Gastrocnemius medialis (tissue), 4 donors: ENCODE measurements at regions not wholly inside any gene's neighbourhood (a gene's known extent, or its start where the extent isn't known, plus 50 kb on each side); places are given as distances from the start of the nearest gene placed in this dataset.

Experiments used
- ATAC-seq, 2 donors: fragments of 150-250 bp; one replicate each; pipeline ENCODE4 v1.9.1; 2016
- DNase-seq, 2 donors: peaks; one replicate each; pipeline ENCODE4 v3.0.0-alpha.2; 2019
- H3K27ac ChIP-seq, 4 donors: fragments of 200-600 bp; sonication (generic); 1 replicate in 1 of 4; 2 replicates in 3 of 4; pipeline ENCODE4 v1.5.1; 2016 to 2018; ENCODE audit warnings: mild to moderate bottlenecking in 2 of 4, moderate library complexity in 1 of 4
- H3K27me3 ChIP-seq, 3 donors: fragments of 200-600 bp; sonication (generic) in 2 of 3; 1 replicate in 1 of 3; 2 replicates in 2 of 3; pipeline versions ENCODE4 v1.5.1 to v1.6.0; 2016 to 2019; ENCODE audit warnings: mild to moderate bottlenecking in 1 of 3, moderate library complexity in 1 of 3
- H3K36me3 ChIP-seq, 2 donors: fragments of 200-600 bp; sonication (generic) in 1 of 2; one replicate each; pipeline ENCODE4 v1.5.1; 2017 to 2018
- H3K4me1 ChIP-seq, 2 donors: fragments of 200-600 bp; sonication (generic) in 1 of 2; one replicate each; pipeline ENCODE4 v1.5.1; 2016 to 2017; ENCODE audit warnings: mild to moderate bottlenecking in 2 of 2
- H3K4me3 ChIP-seq, 4 donors: fragments of 200-600 bp; sonication (generic) in 3 of 4; 1 replicate in 1 of 4; 2 replicates in 3 of 4; pipeline ENCODE4 v1.5.1; 2016 to 2019; ENCODE audit warnings: mild to moderate bottlenecking in 2 of 4
- H3K9me3 ChIP-seq, 3 donors: fragments of 200-600 bp; sonication (generic) in 2 of 3; 1 replicate in 1 of 3; 2 replicates in 2 of 3; pipeline ENCODE4 v1.5.1; 2016 to 2019
- POLR2A ChIP-seq, 2 donors: fragments of 450-650 bp; IDR thresholded peaks; one replicate each; pipeline ENCODE4 v1.6.1; 2017; ENCODE audit warnings: antibody characterized with exemption in 2 of 2, mild to moderate bottlenecking in 2 of 2, moderate library complexity in 2 of 2
- in situ Hi-C, 4 donors: fragments of 200-750 bp; cut with MboI; loops; one replicate each; pipeline versions ENCODE4 v1.15.0 to v1.8.0; 2017; ENCODE audit warnings: low sequenced_read_pairs in 4 of 4
- intact Hi-C: fragments of 100-400 bp; cut with DNase I; formaldehyde crosslinking; loops from one replicate; pipeline ENCODE4 v1.15.1; 2023; ENCODE audit warnings: low total_unique reads
- TF ChIP-seq, protein P1 (sequence below), 5 experiments: fragments of 450-650 bp in 3 of 5; fragments of 200-600 bp in 2 of 5; sonication (generic) in 2 of 5; IDR thresholded peaks in 4 of 5; conservative IDR thresholded peaks in 1 of 5; 1 replicate in 4 of 5; 2 replicates in 1 of 5; pipeline ENCODE4 v1.5.1; 2016 to 2019; ENCODE audit warnings: antibody characterized with exemption in 5 of 5, mild to moderate bottlenecking in 3 of 5, moderate library complexity in 3 of 5

DNA sequence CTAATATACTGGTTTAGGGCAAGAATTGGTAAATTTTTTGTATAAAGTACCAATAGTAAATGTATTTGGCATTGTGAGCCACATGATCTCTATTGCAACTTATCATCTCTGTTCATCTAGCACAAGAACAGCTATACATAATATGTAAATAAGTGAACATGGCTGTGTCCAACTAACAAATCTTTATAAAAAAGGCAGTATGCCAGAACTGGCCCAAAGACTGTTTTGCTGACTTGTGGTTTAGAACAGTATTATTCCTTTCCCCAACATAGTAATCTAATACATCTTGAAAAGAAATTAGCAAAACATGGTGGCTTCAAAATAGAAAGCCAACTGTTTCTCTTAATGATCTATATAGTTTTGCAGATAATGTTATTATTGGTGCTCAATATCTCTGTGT lies 441.4 kb upstream of the CELF4 start:
- no peak for TF ChIP-seq POLR2A (IDR thresholded peaks at IDR 0.05)
- TF ChIP-seq, protein P1, sequence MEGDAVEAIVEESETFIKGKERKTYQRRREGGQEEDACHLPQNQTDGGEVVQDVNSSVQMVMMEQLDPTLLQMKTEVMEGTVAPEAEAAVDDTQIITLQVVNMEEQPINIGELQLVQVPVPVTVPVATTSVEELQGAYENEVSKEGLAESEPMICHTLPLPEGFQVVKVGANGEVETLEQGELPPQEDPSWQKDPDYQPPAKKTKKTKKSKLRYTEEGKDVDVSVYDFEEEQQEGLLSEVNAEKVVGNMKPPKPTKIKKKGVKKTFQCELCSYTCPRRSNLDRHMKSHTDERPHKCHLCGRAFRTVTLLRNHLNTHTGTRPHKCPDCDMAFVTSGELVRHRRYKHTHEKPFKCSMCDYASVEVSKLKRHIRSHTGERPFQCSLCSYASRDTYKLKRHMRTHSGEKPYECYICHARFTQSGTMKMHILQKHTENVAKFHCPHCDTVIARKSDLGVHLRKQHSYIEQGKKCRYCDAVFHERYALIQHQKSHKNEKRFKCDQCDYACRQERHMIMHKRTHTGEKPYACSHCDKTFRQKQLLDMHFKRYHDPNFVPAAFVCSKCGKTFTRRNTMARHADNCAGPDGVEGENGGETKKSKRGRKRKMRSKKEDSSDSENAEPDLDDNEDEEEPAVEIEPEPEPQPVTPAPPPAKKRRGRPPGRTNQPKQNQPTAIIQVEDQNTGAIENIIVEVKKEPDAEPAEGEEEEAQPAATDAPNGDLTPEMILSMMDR (IDR thresholded peaks at IDR 0.05 in 4 of 5, conservative IDR thresholded peaks at IDR 0.05 in 1 of 5) = no peak
- H3K27ac ChIP-seq = no peak overlapping the region
- in situ Hi-C loops = no loop called here
- no peak overlapping the region for H3K4me3 ChIP-seq
- DNase-seq = no peak
- no peaks in the 10 kb centered on the region for H3K9me3 ChIP-seq
- intact Hi-C loops = no loop called here
- ATAC-seq = no peak
- H3K36me3 ChIP-seq = no peaks in the 10 kb centered on the region
- H3K27me3 ChIP-seq = no peaks in the 10 kb centered on the region
- no peaks in the 10 kb centered on the region for H3K4me1 ChIP-seq

DNA sequence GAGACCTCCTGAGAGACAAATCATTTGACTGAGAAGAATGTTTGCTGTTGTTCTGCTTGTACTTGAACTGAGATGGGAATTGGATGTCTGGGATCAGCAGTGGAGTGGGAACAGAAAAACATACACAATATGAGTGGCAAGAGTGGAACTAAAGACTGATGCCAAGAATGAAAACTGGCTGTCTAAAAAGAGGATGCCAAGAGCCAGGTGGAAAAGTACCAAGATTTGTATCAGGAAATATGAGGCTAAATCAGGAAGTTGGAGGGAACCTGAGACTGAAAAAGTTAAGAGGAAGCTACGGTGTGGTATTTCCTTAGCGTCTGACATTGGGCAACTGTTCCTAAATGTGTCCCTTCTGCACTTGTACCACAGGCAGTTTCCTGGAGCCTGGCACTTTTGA lies 440.9 kb upstream of the CELF4 start:
- Histone ChIP-seq H3K9me3 (no peaks in the 10 kb centered on the region), H3K36me3 (no peaks in the 10 kb centered on the region), H3K4me3 (no peak overlapping the region), H3K4me1 (no peaks in the 10 kb centered on the region), H3K27ac (no peak overlapping the region), H3K27me3 (no peaks in the 10 kb centered on the region)
- ATAC-seq (no peak), DNase-seq (no peak)
- TF ChIP-seq, protein P1 (IDR thresholded peaks at IDR 0.05 in 4 of 5, conservative IDR thresholded peaks at IDR 0.05 in 1 of 5) = no peak
- no peak for TF ChIP-seq POLR2A (IDR thresholded peaks at IDR 0.05)
- intact Hi-C loops (no loop called here), in situ Hi-C loops (no loop called here)

DNA sequence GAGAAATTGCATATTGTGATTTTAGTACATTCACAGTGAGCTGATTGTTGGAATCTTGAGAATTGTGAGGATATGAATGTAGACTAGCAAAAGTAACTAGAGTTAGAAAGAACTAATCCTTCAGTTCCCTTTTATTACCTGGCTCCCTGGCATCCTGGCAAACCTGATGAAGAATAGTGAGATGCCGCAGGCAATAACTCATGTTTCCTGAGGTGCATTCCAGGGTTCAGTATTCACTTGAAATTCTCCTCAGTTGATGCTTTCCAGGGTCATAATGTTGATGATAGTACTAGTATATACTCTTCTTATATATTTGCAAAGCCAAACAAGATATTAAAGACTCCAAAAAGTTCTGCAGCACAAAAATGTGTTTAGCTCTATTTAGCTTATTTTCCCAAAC lies 432.1 kb upstream of the CELF4 start:
- no peak overlapping the region for H3K27ac ChIP-seq
- DNase-seq (no peak), ATAC-seq (no peak)
- no peaks in the 10 kb centered on the region for H3K36me3 ChIP-seq
- H3K4me1 ChIP-seq = no peaks in the 10 kb centered on the region
- TF ChIP-seq POLR2A (IDR thresholded peaks at IDR 0.05) = no peak
- TF ChIP-seq, protein P1 (IDR thresholded peaks at IDR 0.05 in 4 of 5, conservative IDR thresholded peaks at IDR 0.05 in 1 of 5) = no peak
- in situ Hi-C loops = no loop called here
- no peak overlapping the region for H3K4me3 ChIP-seq
- intact Hi-C loops = no loop called here
- H3K27me3 ChIP-seq = no peaks in the 10 kb centered on the region
- no peaks in the 10 kb centered on the region for H3K9me3 ChIP-seq

DNA sequence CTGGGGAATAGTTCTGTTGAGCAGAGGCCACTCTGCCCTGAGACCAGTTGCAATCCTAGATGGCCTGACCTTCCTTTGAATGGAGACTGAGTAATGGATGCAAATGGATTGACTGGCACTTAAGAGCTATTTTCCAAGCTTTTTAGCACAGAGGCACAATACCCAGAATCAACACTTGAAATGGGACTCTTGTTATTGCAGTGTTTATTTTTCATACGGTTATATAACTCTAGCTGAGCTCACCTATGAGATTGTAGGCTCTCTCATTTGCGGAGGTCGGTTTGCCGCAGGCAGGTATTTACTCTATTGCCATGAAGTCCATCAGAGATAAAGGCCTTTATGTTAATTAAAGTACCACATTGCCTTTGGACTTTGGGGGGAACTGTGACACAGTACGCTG lies 422.3 kb upstream of the CELF4 start:
- Histone ChIP-seq H3K4me3 (no peak overlapping the region), H3K27me3 (no peaks in the 10 kb centered on the region), H3K4me1 (no peaks in the 10 kb centered on the region), H3K27ac (no peak overlapping the region), H3K9me3 (no peaks in the 10 kb centered on the region), H3K36me3 (no peaks in the 10 kb centered on the region)
- DNase-seq (no peak), ATAC-seq (no peak)
- no peak for TF ChIP-seq POLR2A (IDR thresholded peaks at IDR 0.05)
- TF ChIP-seq, protein P1 (IDR thresholded peaks at IDR 0.05 in 4 of 5, conservative IDR thresholded peaks at IDR 0.05 in 1 of 5) = no peak
- in situ Hi-C loops = no loop called here
- intact Hi-C loops = no loop called here

DNA sequence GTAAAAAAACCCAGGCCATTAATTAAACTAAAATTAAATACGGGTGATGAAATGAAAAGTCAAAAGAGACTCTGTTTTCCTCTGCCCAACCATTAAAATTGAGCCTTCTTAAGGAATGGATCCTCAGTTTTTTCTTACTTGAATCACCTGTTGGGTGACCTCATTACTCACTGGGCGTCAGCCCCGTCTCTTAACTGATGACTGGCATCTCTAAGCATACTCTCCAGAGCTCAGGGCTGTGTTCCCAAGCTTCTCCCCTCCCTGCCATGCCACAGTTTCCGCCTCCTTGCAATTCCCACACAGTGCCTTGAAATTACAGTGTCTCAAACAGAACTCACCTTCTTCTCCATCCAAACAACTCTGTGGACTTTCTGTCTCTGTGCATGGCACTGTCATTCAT lies 421.1 kb upstream of the CELF4 start:
- in situ Hi-C loops = no loop called here

More for the DNA sequence above, 421.1 kb upstream of the CELF4 start:
- intact Hi-C loops = no loop called here
- ATAC-seq (no peak), DNase-seq (no peak)
- Histone ChIP-seq H3K9me3 (no peaks in the 10 kb centered on the region), H3K27me3 (no peaks in the 10 kb centered on the region), H3K36me3 (no peaks in the 10 kb centered on the region), H3K4me1 (no peaks in the 10 kb centered on the region), H3K4me3 (no peak overlapping the region), H3K27ac (no peak overlapping the region)
- no peak for TF ChIP-seq POLR2A (IDR thresholded peaks at IDR 0.05)
- TF ChIP-seq, protein P1 (IDR thresholded peaks at IDR 0.05 in 4 of 5, conservative IDR thresholded peaks at IDR 0.05 in 1 of 5) = no peak
